HG03571 (cell line): ENCODE measurements at regions not wholly inside any gene's neighbourhood (a gene's known extent, or its start where the extent isn't known, plus 50 kb on each side); places are given as distances from the start of the nearest gene placed in this dataset.
A peak's percentile ranks its signal among the peaks of the same experiment; 100 is the strongest.

Source experiments
- ATAC-seq: cut with Tn5 transposase; IDR thresholded peaks from one replicate; pipeline ENCODE4 v1.9.1; 2021; ENCODE audit not compliant: unreplicated experiment

GRCh38 chr5:89117124-89117644 lies 234.2 kb upstream of the MEF2C start:
- ATAC-seq = peak; percentile 94

- no peak for ATAC-seq
Observed at GRCh38 chr5:89110916-89111646, 228.1 kb upstream of the MEF2C start.

GRCh38 chr5:89106480-89106879 lies 223.5 kb upstream of the MEF2C start:
- no peak for ATAC-seq

- no peak for ATAC-seq
Observed at GRCh38 chr5:89105836-89106235, 222.9 kb upstream of the MEF2C start.

GRCh38 chr5:89105171-89105695 lies 222.2 kb upstream of the MEF2C start:
- no peak for ATAC-seq

GRCh38 chr5:89098199-89098756 lies 215.3 kb upstream of the MEF2C start:
- no peak for ATAC-seq

- peak; percentile 93 for ATAC-seq
Observed at GRCh38 chr5:89097103-89097502, 214.1 kb upstream of the MEF2C start.

GRCh38 chr5:89095341-89095740 lies 212.4 kb upstream of the MEF2C start:
- no peak for ATAC-seq

- ATAC-seq = no peak
Observed at GRCh38 chr5:89090037-89090436, 207.1 kb upstream of the MEF2C start.

GRCh38 chr5:89087551-89088318 lies 204.8 kb upstream of the MEF2C start:
- ATAC-seq = no peak

- no peak for ATAC-seq
Observed at GRCh38 chr5:89087128-89087527, 204.1 kb upstream of the MEF2C start.

GRCh38 chr5:89086390-89087086 lies 203.6 kb upstream of the MEF2C start:
- no peak for ATAC-seq

- ATAC-seq = no peak
Observed at GRCh38 chr5:89083791-89084190, 200.8 kb upstream of the MEF2C start.

GRCh38 chr5:89081360-89081759 lies 198.4 kb upstream of the MEF2C start:
- peak; percentile 68 for ATAC-seq

GRCh38 chr5:89080467-89081116 lies 197.6 kb upstream of the MEF2C start:
- no peak for ATAC-seq

- no peak for ATAC-seq
Observed at GRCh38 chr5:89072842-89073672, 190.1 kb upstream of the MEF2C start.

GRCh38 chr5:89071941-89072331 lies 189.0 kb upstream of the MEF2C start:
- ATAC-seq = peak; percentile 64

GRCh38 chr5:89071101-89071940 lies 188.3 kb upstream of the MEF2C start:
- ATAC-seq = peak; percentile 85

- ATAC-seq = no peak
Observed at GRCh38 chr5:89069591-89069990, 186.6 kb upstream of the MEF2C start.
